T follicular helper cell (primary cell): ENCODE measurements at regions not wholly inside any gene's neighbourhood (a gene's known extent, or its start where the extent isn't known, plus 50 kb on each side); places are given as distances from the start of the nearest gene placed in this dataset.

Experiments used
- DNase-seq: peaks from one replicate; pipeline ENCODE4 v3.0.0-alpha.2; 2020; ENCODE audit warnings: low read depth

GRCh38 chr5:2696156-2696807 is 55.2 kb downstream of the IRX2 start:
- DNase-seq = no peak

GRCh38 chr5:2695200-2695891 is 56.1 kb downstream of the IRX2 start:
- DNase-seq = no peak

GRCh38 chr5:2691530-2691929 is 59.9 kb downstream of the IRX2 start:
- DNase-seq = no peak

DNA sequence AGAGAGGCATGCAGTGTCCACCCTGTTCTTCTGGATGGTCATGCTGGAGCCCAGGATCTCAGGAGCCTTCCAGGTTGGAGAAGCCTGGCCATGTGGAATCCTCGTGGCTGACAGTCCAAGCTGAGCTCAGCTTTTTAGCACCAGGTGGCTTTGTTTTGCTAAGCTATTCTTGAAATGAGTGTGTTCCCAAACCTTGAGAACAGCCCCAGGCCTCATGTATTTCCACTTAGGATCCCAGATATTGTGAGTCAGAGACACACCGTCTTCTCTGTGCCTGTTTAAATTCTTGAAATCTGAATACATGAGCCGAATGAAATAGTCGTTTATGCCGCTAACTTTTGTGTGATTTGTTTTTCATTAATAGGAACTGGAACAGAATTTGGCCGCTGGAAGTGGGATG is 61.2 kb downstream of the IRX2 start:
- DNase-seq = no peak

DNA sequence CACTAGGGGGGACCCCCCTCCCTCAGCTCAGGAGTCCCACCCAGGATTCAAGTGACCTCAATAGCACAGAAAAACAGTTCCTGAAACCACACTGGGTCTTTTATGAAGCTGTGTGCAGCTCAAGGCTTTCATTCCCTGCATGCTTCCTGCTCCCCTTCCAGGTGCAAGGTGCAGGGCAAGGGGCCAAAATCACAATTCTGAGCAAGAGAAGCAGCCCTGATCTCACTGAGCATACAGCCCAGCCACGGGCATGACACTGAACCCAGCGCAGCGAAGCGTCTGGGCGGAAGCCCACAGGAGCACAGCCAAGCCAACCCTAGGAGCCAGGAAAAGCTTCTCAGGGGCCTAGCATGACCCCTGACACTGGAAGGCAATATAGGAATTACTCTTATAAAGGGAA is 62.9 kb downstream of the IRX2 start:
- DNase-seq = no peak

- no peak for DNase-seq
Measured at GRCh38 chr5:2687746-2688145, 63.7 kb downstream of the IRX2 start.

DNA sequence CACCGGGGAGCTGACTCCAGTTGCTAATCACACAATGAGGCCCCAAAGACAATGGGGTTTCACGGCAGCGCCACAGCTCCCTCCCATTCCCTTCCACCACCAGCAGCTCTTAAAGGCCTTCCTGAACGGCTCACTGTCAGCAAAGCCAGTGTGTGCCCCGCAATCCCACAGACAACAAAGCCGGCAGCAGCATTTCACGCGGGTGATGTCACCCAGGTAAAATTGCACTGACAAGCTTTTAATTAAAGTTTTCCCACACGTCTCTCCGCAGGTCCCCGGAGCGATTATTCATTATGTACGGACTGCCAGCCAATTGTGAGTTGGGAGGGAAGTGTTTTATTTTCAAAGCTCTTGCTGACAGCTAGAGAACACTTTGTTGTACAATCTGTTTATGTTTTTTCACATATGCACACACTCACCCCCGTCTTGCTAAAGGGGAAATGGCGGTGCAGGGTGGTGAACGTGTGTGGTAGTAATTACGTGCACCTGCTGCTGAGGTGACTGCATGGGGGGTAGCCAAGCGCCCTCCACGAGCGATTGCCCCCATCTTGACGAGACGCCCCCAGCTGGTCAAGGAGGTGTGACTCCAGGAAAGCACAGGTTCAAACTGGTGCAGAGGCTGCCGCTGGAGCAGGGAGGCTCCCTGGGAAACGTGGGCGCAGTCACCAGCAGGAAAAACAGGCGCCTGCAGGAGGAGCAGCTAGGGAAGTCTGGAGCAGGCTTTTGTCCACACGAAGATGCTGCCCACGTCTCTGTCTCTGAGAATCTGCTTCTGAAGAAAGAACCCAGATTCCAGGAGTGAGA is 65.0 kb downstream of the IRX2 start:
- no peak for DNase-seq

GRCh38 chr5:2685651-2686272 is 65.7 kb downstream of the IRX2 start:
- no peak for DNase-seq

DNA sequence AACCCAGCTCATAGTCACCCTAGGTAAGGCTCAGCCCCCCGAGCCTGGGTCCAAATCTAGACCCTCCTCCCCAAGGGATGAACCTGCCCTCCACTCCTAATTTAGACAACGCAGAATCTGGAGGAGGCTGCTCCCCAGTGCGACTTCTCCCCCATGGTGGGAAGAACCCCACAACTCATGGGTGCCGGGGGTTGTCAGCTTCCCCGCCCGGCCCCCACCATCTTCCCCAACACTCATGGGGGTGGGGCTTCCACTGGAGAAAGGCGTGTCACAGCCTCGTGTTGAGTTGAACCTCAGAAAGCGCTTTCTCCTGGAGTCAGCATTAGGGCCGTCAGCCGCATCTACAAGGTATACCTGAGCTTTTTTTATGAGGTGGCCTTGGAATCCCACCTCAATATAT is 66.9 kb downstream of the IRX2 start:
- DNase-seq = no peak

DNA sequence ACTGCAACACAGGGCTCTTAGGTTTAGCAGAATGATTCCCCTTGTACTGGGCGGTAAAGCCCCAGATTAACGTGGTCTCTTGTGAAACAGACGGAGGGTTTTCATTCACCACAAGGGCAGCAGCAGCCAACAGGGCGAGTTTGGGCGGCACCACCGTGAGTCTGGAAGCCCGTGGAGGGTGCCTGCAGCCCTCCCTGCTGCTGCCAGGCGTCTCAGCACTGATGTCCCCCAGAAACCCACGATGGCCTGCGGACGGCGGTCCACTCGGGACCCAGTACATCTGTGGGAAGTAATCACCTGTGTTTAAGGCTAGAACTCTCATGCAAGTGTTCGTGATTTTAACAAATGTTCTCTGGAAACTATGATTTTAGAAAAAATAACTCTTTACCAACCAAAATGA is 67.8 kb downstream of the IRX2 start:
- DNase-seq = no peak

GRCh38 chr5:2681476-2681875 is 70.0 kb downstream of the IRX2 start:
- no peak for DNase-seq

DNA sequence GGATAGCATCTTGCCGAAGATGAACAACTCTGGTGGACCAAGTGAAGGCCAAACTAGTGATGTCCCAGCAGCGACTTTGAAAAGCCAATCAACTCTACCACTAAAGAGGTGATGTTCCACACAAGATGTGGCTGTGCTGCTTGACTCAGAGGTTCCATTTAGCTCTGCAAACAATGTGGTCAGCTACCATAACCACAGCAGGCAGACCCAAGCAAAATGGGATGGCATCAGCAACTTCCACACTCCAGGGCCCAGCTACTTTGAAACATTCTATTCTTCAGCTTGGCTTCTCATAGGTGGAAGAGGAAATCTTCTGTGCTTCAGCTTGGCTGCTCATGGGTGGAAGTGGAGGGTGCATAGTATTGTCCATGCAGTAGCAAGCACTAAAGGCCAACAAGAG is 70.5 kb downstream of the IRX2 start:
- no peak for DNase-seq

DNA sequence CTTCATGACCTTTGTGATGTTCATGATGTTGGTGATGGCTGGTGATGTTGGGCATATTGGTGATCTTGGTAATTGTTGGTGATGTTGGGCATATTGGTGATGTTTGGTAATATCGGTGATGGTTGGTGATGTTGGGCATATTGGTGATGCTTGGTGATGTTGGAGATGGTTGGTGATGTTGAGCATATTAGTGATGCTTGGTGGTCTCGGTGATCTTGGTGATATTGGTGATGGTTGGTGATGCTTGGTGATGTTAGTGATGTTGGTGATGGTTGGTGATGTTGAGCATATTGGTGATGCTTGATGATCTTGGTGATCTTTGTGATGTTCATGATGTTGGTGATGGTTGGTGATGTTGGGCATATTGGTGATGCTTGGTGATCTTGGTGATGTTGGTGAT is 73.8 kb downstream of the IRX2 start:
- no peak for DNase-seq

DNA sequence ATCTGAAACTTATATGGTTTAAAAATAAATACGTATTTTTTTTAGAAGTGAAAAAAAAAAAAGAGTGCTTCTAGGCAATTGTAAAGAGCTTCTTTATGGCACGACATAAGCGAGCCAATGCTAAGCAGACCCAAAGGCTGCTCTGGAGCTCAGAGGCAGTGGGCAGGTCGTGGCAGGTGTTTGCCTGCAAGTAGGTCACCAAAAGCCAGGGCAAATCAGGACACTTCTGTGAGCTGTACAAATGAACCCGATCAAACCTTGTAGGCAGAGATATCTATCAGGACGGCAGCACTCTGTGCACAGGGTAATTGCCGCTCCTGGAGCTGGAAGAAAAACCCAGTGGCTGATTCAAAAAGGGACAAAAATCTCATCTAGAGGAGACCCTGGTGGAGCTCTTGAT is 75.9 kb downstream of the IRX2 start:
- DNase-seq = no peak

DNA sequence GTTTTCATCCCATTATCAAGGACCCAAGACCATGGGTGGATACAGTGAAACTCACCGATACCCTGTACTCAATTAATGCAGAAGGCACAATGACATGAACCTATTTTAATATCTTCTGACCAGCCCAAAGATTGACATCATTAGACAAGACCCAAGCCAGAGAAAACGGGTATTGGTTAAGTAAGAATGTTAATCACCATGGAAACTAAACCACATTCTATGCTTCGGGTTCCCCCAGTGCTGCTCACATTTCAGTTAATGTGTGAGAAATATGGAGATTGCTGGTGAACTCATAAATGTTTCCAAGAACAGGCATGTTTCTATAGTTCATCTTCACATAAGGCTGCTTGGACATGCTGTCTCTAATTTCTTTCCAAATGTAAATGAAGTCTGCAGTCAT is 77.0 kb downstream of the IRX2 start:
- DNase-seq = no peak

DNA sequence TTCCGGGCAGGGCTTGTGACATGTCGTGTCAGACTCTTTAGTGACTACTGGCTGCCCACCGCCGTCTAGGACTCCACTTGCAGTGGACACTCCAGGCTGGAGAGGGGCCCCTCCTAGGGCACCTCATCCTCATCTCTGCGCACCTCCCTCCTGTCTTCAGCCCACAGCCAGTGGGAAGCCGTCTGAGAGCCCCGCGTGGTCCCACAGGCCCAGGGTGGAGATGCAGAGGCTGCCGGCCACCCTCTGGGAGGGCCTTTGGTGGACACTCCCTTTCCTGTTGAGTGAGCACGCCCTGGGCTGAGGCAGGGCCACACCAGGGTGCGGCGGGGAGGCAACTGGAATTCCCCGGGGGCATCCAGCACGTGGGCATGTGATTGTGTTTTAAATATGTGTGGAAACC is 80.5 kb downstream of the IRX2 start:
- no peak for DNase-seq

GRCh38 chr5:2669913-2670312 is 81.6 kb downstream of the IRX2 start:
- DNase-seq = no peak

GRCh38 chr5:2669259-2669658 is 82.2 kb downstream of the IRX2 start:
- no peak for DNase-seq

GRCh38 chr5:2666081-2666480 is 85.4 kb downstream of the IRX2 start:
- DNase-seq = no peak

GRCh38 chr5:2663489-2663888 is 88.0 kb downstream of the IRX2 start:
- DNase-seq = no peak

GRCh38 chr5:2660315-2660714 is 91.2 kb downstream of the IRX2 start:
- DNase-seq = no peak

- DNase-seq = no peak
Measured at GRCh38 chr5:2658881-2659470, 92.5 kb downstream of the IRX2 start.
